Thyroid gland (tissue), 4 donors: ENCODE measurements at regions not wholly inside any gene's neighbourhood (a gene's known extent, or its start where the extent isn't known, plus 50 kb on each side); places are given as distances from the start of the nearest gene placed in this dataset.

ENCODE experiments used
- DNase-seq, 2 donors: peaks; one replicate each; pipeline ENCODE4 v3.0.0-alpha.2; 2019
- H3K27ac ChIP-seq, 3 donors: fragments of 200-600 bp; sonication (generic); 1 replicate in 2 of 3; 2 replicates in 1 of 3; pipeline ENCODE4 v1.5.1; 2016 to 2019; ENCODE audit warnings: mild to moderate bottlenecking in 1 of 3, moderate library complexity in 1 of 3
- H3K27me3 ChIP-seq: fragments of 200-600 bp; sonication (generic); one replicate; pipeline ENCODE4 v1.5.1; 2019
- H3K36me3 ChIP-seq, 2 donors: fragments of 200-600 bp; sonication (generic); one replicate each; pipeline ENCODE4 v1.5.1; 2016 to 2019
- H3K4me1 ChIP-seq, 2 donors: fragments of 200-600 bp; sonication (generic); one replicate each; pipeline ENCODE4 v1.5.1; 2017 to 2019
- H3K4me3 ChIP-seq, 3 donors: fragments of 200-600 bp; sonication (generic); replicated peaks in 1 of 3; 1 replicate in 2 of 3; 2 replicates in 1 of 3; pipeline ENCODE4 v1.5.1; 2016; ENCODE audit warnings: mild to moderate bottlenecking in 1 of 3
- H3K9me3 ChIP-seq: fragments of 200-600 bp; sonication (generic); one replicate; pipeline ENCODE4 v1.5.1; 2017
- CTCF ChIP-seq, 6 experiments: fragments of 200-600 bp in 3 of 6; fragments of 450-650 bp in 3 of 6; sonication (generic) in 3 of 6; IDR thresholded peaks; one replicate each; pipeline ENCODE4 v1.5.1; 2016 to 2019; ENCODE audit warnings: antibody characterized with exemption in 6 of 6, mild to moderate bottlenecking in 2 of 6, inconsistent platforms in 1 of 6, moderate library complexity in 1 of 6
- POLR2A ChIP-seq, 2 donors: fragments of 450-650 bp; IDR thresholded peaks; one replicate each; pipeline ENCODE4 v1.6.1; 2017; ENCODE audit warnings: antibody characterized with exemption in 2 of 2, mild to moderate bottlenecking in 2 of 2, moderate library complexity in 1 of 2
- WGBS, 2 donors: methylation state at CpG; one replicate each; pipeline ENCODE4 v1.1.5; 2017; 5-methylcytosine and 5-hydroxymethylcytosine counted together
- intact Hi-C: fragments of 100-400 bp; cut with DNase I; formaldehyde crosslinking; loops from one replicate; pipeline ENCODE4 v1.15.1; 2023

GRCh38 chr7:77467408-77467807 is 51.3 kb upstream of the GSAP start:
- intact Hi-C loops: no loop called here
- Histone ChIP-seq H3K4me1 (no peaks in the 10 kb centered on the region), H3K27me3 (no peaks in the 10 kb centered on the region), H3K9me3 (no peaks in the 10 kb centered on the region), H3K36me3 (no peaks in the 10 kb centered on the region), H3K27ac (no peak overlapping the region), H3K4me3 (no peak overlapping the region)
- 66 to 81% methylated on average over 3 of the region's 3 CpGs for WGBS, 2 donors
- no peak for TF ChIP-seq CTCF (IDR thresholded peaks at IDR 0.05)
- TF ChIP-seq POLR2A (IDR thresholded peaks at IDR 0.05): no peak
- DNase-seq: peak in 1 of 2 donors; percentile 3

- Histone ChIP-seq H3K4me1 (peaks cover 0 to under 1% of the 10 kb centered on the region in 2 donors), H3K4me3 (no peak overlapping the region), H3K9me3 (no peaks in the 10 kb centered on the region), H3K36me3 (no peaks in the 10 kb centered on the region), H3K27ac (no peak overlapping the region), H3K27me3 (no peaks in the 10 kb centered on the region)
- no peak for DNase-seq
- WGBS, 2 donors: 93 to 97% methylated on average over 1 of the region's 1 CpG
- TF ChIP-seq CTCF (IDR thresholded peaks at IDR 0.05): no peak
- TF ChIP-seq POLR2A (IDR thresholded peaks at IDR 0.05): no peak
- intact Hi-C loops: no loop called here
These were observed 50.3 kb upstream of the GSAP start for GRCh38 chr7:77466450-77466849.
